ENCODE measurements at regions not wholly inside any gene's neighbourhood (a gene's known extent, or its start where the extent isn't known, plus 50 kb on each side); places are given as distances from the start of the nearest gene placed in this dataset.

GRCh38 chr12:11968516-11968915 lies 102.2 kb upstream of the BCL2L14 start:
- Histone ChIP-seq H3K27ac (no peak overlapping the region), H3K4me1 (no peaks in the 10 kb centered on the region), H3K9me3 (no peaks in the 10 kb centered on the region), H3K4me2 (no peak overlapping the region), H3K4me3 (no peak overlapping the region)
- ATAC-seq = no peak
- no peak for FAIRE-seq
- POLR2A ChIA-PET = no interaction called here
- TF ChIP-seq TFCP2L1 (CRISPR knock-in tag; IDR thresholded peaks at IDR 0.05) (no peak), CEBPB (IDR thresholded peaks at IDR 0.05) (no peak), HOXB5 (CRISPR knock-in tag; IDR thresholded peaks at IDR 0.05) (no peak)
- WGBS (ENCODE audit: missing lambda C conversion rate) = 48% methylated on average over 7 of the region's 7 CpGs
- no peak for DNase-seq (ENCODE audit: low read depth in 1 of 2, low spot score in 1 of 2)
- CTCF ChIA-PET = no interaction called here

GRCh38 chr12:11969437-11970154 lies 101.1 kb upstream of the BCL2L14 start:
- DNase-seq (ENCODE audit: low read depth in 1 of 2, low spot score in 1 of 2) (no peak), ATAC-seq (no peak), FAIRE-seq (no peak)
- H3K4me1 ChIP-seq = no peaks in the 10 kb centered on the region
- no peak for TF ChIP-seq RARB (CRISPR knock-in tag; IDR thresholded peaks at IDR 0.05)
- no peak for TF ChIP-seq POLR2AphosphoS2 (conservative IDR thresholded peaks at IDR 0.05; ENCODE audit: low read length)
- no peak for TF ChIP-seq RAD21 (conservative IDR thresholded peaks at IDR 0.05 in 1 of 2, IDR thresholded peaks at IDR 0.05 in 1 of 2)
- TF ChIP-seq ZSCAN20 (CRISPR knock-in tag; IDR thresholded peaks at IDR 0.05) = no peak
- TF ChIP-seq RCOR1 (IDR thresholded peaks at IDR 0.05; ENCODE audit: low read depth, low read length) = no peak
- no peak for TF ChIP-seq ZC3H11A (IDR thresholded peaks at IDR 0.05)
- no peak for TF ChIP-seq HOXB5 (CRISPR knock-in tag; IDR thresholded peaks at IDR 0.05)
- no peak for TF ChIP-seq HES2 (IDR thresholded peaks at IDR 0.05)
- no peak for TF ChIP-seq USF2 (IDR thresholded peaks at IDR 0.05)
- no peak for TF ChIP-seq CBX8 (IDR thresholded peaks at IDR 0.05)
- no peak for TF ChIP-seq HEYL (CRISPR knock-in tag; IDR thresholded peaks at IDR 0.05)
- no peak for TF ChIP-seq PHF8 (IDR thresholded peaks at IDR 0.05; ENCODE audit: borderline replicate concordance, low read depth)
- no peak for TF ChIP-seq POLR2A (IDR thresholded peaks at IDR 0.05; ENCODE audit: low read length)
- TF ChIP-seq CTCF (IDR thresholded peaks at IDR 0.05) = no peak
- no peak for TF ChIP-seq GATA3 (IDR thresholded peaks at IDR 0.05; ENCODE audit: borderline replicate concordance)
- no peak for TF ChIP-seq NR3C1 (IDR thresholded peaks at IDR 0.05)
- no peak for TF ChIP-seq JUNB (IDR thresholded peaks at IDR 0.05)
- TF ChIP-seq CHD2 (IDR thresholded peaks at IDR 0.05; ENCODE audit: low read length, partially characterized antibody) = no peak
- no peak for TF ChIP-seq FOSB (CRISPR knock-in tag; IDR thresholded peaks at IDR 0.05)
- no peak for TF ChIP-seq HDAC2 (IDR thresholded peaks at IDR 0.05)
- H3K9me3 ChIP-seq = no peaks in the 10 kb centered on the region
- POLR2A ChIA-PET = no interaction called here
- 38% methylated on average over 8 of the region's 8 CpGs for WGBS (ENCODE audit: missing lambda C conversion rate)
- no peak overlapping the region for H3K4me3 ChIP-seq
- H3K4me2 ChIP-seq = no peak overlapping the region
- no peak overlapping the region for H3K27ac ChIP-seq
- CTCF ChIA-PET = interaction anchor here (0.5 to 1.1 kb wide), 2 partner anchors 63 to 359 kb away, joined by 3 read pairs; no protein-coding TSS in a partner anchor

GRCh38 chr12:11970155-11970520 lies 100.6 kb upstream of the BCL2L14 start:
- no peaks in the 10 kb centered on the region for H3K9me3 ChIP-seq
- DNase-seq (ENCODE audit: low read depth in 1 of 2, low spot score in 1 of 2) (no peak), FAIRE-seq (no peak), ATAC-seq (no peak)
- no peak overlapping the region for H3K27ac ChIP-seq
- no peaks in the 10 kb centered on the region for H3K4me1 ChIP-seq
- no peak overlapping the region for H3K4me3 ChIP-seq
- POLR2A ChIA-PET = no interaction called here
- no peak for TF ChIP-seq ELK1 (IDR thresholded peaks at IDR 0.05; ENCODE audit: low read depth, low read length)
- no peak for TF ChIP-seq EP300 (IDR thresholded peaks at IDR 0.05)
- no peak for TF ChIP-seq RCOR1 (IDR thresholded peaks at IDR 0.05; ENCODE audit: low read depth, low read length)
- H3K4me2 ChIP-seq = no peak overlapping the region
- 58% methylated on average over 4 of the region's 4 CpGs for WGBS (ENCODE audit: missing lambda C conversion rate)
- CTCF ChIA-PET = interaction anchor here (0.5 to 1.1 kb wide), 2 partner anchors 63 to 358 kb away, joined by 3 read pairs; no protein-coding TSS in a partner anchor

Data from A549 (cell line).